Esophagus muscularis mucosa (tissue), 4 donors: ENCODE measurements at regions not wholly inside any gene's neighbourhood (a gene's known extent, or its start where the extent isn't known, plus 50 kb on each side); places are given as distances from the start of the nearest gene placed in this dataset.

ENCODE experiments used
- CTCF ChIP-seq, 3 experiments: fragments of 200-600 bp in 2 of 3; fragments of 450-650 bp in 1 of 3; sonication (generic) in 2 of 3; IDR thresholded peaks; one replicate each; pipeline ENCODE4 v1.5.1; 2017 to 2019; ENCODE audit warnings: antibody characterized with exemption in 3 of 3, mild to moderate bottlenecking in 2 of 3, moderate library complexity in 1 of 3
- EP300 ChIP-seq: sonication (generic); formaldehyde crosslinking; IDR thresholded peaks from one replicate; pipeline ENCODE4 v1.6.1; 2017; ENCODE audit warnings: antibody characterized with exemption
- POLR2A ChIP-seq: fragments of 450-650 bp; IDR thresholded peaks from one replicate; pipeline ENCODE4 v1.6.1; 2017; ENCODE audit warnings: antibody characterized with exemption, moderate library complexity, mild to moderate bottlenecking, low read depth
- POLR2AphosphoS5 ChIP-seq, 2 donors: sonication (generic); formaldehyde crosslinking; IDR thresholded peaks; one replicate each; pipeline ENCODE4 v1.6.1; 2017; ENCODE audit warnings: antibody characterized with exemption in 2 of 2

GRCh38 chr6:88381289-88381642, 215.1 kb upstream of the CNR1 start:
- TF ChIP-seq POLR2A, result no peak
- TF ChIP-seq CTCF (IDR thresholded peaks at IDR 0.05), result no peak
- no peak for TF ChIP-seq POLR2AphosphoS5 (IDR thresholded peaks at IDR 0.05)
- TF ChIP-seq EP300, result no peak
